SKM-1 (cell line): ENCODE measurements at regions not wholly inside any gene's neighbourhood (a gene's known extent, or its start where the extent isn't known, plus 50 kb on each side); places are given as distances from the start of the nearest gene placed in this dataset.
"Not testable (repeated sequence)": the region's sequence is repeated elsewhere in the genome, so short reads cannot be mapped to it uniquely, and the experiment has no call there.

Experiments
- DNase-seq: peaks from one replicate; lab custom pipeline; 2025; ENCODE audit not compliant: unreplicated experiment; lab: John Stamatoyannopoulos, UW

DNA sequence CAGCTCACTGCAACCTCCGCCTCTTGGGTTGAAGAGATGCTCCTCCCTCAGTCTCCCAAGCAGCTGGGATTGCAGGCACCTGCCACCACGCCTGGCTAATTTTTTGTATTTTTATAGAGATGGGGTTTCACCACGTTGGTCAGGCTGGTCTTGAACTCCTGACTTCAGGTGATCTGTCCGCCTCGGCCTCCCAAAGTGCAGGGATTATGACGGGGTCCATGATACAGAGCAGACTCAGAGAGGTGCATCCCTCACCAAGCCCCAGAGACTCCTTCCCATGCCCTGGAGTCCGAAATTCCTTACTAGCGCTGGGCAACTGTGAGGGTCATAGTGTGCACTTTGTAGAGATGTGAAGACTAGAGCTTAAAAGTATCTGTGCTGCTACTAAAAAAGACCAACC is 99.8 kb upstream of the IRX4 start:
- not testable (repeated sequence) for DNase-seq

DNA sequence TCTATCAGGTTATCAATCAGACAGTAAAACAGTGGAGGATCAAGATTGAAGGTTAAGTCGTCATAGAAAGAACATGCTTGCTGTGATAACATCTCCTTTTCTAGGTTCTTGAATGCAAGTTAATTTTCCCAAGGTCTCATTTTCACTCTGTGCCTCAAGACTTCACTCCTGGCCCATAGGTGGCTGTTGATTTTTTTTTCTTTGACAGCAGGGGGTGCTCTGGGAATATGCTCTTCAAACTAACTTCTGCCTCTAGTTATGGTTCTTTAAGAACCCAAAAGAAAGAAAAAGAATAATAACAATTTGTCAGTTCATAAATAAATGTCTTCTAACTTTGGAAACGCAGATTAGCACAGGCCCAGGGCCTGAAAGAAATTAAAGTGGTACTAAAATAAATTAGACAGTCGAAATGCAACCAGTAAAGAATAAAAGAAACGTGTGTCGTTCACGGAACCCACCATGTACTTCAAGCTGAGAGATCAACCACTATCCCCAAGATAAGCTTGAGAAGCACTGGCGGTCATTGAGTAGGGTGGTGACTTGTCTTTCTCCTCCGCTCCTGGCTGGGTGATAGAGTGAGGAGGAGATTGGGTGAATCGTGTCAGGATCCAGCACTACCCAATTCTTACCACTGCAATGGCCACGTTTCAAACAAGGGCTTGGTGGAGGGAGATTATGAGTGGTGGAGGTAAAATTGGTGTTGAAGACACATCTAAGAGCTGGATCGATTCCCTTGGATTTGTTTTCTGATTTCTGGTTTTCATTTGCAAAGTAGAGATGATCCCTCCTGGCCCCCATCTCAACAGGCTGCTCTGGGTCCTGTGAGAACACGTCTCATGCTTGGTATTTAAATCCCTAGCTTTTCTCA is 93.4 kb upstream of the IRX4 start:
- DNase-seq = no peak

DNA sequence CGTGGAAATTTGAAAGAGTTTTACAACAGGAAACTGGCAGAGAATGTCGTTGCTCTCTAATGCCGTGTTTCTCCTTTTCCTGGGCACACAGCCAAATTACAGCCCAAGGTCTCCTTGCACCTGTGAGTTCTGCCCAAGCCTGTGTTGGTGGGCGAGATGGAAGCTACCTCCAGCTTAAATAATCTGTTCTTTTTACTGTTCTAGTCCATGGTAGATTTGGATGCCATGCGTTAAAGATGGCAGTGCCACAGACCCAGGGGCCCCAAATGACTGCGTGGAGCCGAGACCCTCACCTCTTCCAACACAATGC is 92.6 kb upstream of the IRX4 start:
- DNase-seq = no peak

DNA sequence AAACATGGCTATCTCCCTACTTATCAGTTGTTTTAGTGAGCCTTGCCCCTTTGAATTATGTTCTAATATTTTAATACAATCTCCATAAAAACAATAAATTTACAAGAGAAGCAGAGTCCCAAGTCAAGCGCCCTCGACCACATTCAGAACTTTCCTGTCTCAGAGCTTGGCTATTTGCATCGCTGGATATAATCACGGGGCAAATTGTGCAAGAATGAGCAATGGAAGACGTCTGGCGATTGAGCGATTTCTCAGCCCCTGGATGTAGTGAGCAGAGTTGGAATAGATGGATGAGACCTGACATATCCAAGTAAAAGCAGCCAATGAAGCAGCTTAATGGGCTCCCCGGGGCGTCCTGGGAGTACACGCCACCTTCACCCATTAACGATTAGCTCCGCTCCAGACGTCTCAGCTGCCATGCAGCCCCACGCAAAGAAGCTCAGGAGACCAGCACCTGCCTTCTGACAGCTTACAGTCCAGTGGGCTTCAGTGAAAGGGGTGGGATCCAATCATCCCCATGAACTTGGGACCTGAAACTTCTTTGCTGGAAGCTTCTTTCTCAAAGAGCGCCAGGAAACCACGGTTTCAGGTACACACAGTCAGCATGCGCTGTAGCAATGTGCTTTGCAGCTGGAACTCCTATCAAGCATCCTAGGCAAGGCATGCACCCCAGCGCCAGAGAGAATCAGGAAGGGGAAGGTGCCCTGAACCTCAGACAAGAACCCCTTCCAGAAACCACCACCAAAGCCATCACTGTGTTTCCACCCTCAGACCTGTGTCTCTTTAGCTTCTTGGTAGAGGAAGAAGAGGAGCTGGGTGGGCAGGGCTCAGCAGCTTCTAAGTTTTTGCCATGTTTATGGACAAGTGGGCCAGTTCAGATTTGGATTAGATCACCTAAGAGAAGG is 92.0 kb upstream of the IRX4 start:
- no peak for DNase-seq

DNA sequence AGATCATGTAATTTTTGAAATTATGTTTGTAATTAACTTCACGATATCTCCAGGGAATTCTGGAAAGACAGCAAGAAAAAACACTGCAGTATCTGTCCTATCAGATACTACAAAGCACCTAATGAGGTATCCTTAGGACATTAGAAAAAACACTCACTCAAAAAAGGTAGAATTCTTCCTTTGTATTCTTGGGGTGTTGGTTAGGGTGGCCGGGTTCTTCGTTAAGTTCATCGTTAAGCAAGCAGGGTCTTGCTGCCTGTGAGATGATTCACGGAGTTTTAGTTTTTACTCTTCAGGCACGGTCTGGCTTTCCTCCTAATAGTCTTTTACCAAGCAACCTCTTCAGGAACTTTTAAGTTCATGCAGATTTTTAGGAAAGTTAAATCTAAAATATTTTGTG is 91.4 kb upstream of the IRX4 start:
- DNase-seq = no peak

DNA sequence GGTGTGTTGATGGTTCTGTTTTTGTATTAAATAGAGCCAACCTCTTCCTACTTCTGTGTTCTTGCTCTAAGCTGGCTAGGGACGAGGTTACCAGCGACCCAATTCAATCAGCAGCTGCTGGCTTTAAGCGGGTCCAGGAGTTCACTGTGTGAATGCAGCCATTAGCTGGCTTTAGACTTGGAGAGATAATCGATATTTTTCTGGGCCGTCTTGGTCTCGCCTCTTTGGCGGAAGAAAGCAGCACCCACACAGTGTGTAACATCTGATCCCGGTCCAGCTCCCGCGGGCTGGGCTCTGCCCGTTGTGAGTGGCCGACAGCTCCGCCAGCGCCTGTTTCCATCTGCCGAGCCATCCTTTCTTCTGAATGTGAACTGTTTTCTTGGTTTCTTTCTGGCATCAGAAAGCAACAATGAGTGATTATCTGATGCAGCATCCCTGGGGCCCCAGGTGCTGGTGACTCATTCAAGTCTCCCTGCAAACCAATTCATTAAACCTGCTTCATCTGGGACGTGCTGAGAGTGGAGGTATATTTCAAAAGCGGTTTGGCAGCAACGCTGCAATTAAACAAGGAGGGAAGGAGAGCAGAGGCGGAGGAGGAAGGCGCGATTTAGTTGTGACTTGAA is 90.8 kb upstream of the IRX4 start:
- no peak for DNase-seq

DNA sequence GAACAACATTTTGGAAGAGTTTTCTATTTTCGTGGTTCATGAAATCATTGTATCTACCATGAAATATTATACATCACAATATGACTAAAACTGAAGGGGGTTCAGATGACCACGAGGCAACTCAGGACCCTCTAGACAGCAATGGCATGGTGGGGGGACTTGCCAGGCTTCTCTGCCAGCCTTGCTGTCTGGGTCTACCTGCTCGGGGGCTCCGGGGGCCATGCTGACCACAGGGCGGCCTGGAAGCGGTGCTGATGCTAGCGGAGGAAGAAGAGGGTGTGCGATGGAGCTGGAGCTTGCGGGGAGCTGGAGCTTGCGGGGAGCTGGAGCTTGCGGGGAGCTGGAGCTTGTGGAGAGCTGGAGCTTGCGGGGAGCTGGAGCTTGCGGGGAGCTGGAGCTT is 89.2 kb upstream of the IRX4 start:
- no peak for DNase-seq

DNA sequence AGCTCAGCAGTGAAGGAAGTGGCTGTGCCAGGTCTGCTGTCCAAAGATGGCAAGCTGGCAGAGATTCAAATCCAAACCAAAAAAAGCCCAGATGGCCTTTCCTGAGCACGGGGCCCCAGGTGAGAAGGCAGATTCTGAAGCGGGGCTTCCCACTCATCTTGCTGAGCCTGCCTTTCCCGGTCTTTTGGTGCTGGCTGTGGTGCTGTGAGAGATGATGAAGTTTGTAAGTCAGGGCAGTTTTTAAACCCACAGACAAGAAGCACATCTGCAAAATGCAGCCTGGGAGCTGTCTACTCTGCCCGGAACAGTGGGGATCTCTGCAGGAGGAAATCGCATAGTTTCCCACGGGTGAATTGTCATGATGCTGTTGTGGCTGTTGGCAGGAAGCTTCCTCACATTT is 85.0 kb upstream of the IRX4 start:
- DNase-seq = no peak

DNA sequence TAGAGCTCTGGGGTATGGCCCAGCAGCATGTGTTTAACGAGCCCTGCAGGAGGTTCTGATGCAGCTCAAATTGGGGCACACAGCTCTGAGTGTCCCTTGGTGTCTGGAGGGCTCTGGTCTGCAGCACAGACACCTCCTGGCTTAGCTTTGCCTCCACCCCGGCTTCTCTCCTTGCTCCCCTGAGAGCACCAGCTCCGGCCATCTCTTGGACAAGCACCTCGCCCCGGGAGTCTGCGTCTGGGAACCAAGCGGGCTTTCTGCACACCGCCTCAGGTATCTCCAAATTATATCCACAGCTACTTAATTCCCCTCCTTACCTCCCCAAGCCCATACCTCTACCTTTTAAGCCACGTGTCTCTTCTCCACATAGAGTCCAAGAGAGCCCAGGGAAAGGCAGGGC is 83.7 kb upstream of the IRX4 start:
- DNase-seq = no peak

DNA sequence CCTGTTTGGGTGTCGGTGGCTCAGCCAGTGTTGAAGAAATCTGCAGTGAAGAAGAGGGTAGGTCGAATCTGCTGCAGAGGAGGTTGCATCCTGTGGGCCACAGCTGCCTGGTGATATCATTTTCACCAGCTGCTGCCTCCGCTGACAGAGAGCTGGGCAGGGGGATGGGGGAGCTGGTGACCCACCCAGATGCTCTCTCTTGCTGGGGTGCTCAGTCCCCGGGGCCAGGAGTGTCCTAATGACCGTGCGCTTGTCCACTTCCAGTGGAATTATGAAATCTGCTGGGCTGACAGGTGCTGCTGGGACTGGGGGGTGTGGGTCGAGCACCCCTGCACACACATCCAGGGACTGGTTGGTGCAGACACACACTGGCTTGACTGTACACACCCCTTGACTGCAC is 83.2 kb upstream of the IRX4 start:
- no peak for DNase-seq

DNA sequence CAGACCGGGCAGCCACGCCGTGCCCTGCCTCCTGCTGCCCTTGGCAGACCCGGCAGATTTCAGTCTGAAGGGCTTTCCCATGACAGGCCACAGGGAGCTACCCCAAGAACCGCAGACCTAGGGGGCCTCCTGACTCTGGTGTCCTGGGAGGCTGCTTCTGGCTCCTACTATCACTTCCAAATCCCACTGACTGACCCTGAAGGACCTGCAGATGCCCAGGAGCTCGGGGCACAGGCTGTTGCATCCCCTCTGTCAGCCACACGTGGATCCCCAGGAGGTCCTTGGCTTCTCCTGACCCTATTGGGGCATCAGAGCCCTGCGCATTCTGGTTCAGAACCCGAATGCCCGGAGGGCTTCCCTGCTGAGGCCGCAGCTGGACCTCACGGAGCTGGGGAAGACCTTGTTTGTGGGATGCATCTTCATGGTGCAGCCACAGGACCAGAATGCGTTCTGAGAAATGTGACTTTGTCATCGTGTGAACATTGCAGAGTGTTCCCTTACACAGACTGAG is 81.3 kb upstream of the IRX4 start:
- no peak for DNase-seq

DNA sequence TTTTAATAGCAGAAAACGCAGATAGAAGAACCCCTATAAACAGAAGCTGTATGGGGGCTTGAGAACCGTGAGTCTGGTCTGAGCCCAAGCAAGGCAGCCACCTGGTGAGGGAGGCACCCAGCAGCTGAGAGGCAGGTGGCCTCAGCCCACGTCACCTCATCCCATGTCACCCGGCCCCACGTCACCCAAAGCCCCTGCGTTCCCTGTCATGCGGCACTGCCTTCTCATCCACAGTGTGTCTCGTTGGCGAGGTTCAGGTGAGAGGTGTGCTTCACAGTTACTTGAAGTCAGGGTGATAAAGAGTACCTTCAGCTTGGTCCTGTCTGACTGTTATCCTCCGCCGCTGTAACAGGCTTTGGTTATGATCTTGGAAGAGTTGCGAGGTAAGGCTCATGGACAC is 80.6 kb upstream of the IRX4 start:
- DNase-seq = no peak

DNA sequence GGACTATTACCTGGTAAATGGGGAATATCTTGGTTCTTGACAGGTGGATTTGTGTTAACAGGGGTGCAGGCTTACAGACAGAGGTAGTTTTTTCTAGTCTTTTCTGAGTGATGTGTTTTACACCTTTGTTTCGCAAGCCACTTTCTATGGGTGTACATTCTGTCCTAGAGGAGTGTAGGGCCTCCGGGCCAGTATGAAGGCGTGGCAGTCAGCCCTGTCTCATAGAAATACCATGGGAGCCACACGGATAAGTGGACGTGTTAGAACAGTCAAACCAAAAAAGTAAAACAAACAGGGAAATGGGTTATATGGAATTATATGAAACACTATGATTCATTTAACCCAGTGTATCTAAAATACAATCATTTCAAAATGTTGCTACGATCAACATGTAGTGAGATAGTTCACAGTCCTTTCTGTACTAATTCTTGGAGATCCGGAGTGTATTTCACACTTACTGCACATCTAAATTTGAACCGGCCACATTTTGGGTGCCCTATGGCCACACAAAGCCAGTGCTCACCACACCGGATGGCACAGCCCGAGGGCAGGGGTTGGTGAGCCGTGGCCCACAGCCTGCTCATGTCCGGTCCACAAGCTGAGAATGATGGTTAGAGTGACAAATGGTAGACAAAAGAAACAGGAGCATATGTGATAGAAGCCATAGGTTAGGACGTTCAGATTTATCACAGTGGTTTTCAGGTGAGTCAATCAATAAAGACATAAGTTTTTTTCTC is 80.1 kb upstream of the IRX4 start:
- DNase-seq = no peak

DNA sequence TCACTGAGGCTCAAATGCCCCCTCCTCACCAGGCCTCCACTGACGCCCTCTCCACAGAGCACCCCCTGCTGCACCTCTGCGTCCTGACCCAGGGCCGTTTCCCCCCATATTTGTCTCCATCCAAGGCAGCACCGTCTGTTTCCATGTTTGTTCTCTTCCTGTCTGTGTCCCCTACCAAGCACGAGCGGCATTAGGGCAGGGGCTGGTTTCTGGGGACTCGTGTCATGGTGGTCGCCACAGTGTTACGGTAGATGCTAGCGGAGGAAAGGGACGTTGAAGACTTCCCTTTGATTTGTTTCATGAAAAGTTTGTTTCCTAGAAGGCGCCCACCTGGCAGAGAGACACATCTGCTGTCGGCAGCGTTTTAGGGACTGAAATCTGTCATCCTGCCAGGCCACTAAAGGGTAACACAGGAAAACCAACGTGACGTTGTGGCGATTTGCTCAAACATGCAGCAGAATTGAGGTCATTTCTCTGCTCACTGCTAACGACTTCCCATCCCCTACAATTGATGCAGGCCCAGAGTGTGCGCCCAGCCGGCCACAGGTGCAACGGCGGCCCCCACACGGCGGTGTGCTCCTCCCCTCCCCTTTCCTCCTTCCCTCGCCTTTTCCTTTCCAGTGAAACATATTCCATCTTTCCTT is 79.3 kb upstream of the IRX4 start:
- no peak for DNase-seq

DNA sequence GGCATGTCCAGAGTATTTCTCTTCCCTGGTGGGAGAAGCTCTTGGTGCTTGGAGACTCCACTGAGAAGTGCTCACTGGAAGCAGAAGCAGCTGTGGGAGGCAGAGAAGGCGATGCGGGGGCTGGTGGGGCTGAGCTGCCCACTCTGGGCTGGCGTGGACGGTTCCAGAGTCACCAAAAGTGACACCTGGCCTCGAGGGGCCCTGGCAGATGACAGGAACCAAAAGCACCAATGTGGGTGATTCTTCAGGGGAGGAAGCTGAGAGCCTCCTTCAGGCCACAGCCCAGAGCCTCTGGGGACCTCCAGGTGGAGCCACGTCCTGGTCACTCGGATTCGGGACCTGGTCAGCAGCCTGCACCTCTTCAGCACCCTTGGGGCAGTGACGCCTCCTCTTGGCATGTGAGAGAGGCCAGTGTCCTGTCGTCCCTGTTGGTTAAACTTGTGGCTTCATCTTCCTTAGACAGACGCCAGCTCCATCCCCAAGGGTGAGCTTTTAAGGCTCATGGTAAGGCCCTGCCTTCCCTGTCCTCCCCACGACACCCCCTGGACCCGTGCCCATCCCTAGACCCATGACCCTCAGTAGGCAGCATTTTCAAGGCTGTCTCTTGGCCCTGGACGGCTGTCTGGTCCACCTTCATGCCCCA is 78.7 kb upstream of the IRX4 start:
- DNase-seq = no peak

DNA sequence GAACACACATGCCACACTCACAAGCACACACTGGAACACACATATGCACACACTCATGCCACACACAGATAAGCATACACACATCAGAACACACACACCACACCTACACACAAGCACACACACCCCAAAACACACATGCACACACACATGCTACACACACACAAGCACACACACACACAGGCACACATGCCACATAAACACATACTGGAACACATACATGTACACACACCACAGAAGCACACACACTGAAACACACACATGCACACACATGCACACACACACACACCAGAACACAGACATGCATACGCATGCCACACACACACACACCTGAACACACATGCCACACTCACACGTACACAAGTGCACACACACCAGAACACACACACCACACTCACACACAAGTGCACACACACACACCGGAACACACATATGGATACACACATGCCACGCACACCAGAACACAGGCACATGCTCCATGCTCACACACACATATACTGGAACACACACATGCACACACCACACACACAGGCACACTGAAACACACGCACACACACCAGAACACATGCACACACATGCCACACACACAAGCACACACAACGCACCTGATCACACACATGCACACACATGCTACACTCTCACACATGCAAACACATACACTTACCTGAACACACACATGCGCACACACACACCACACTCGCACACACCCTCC is 78.0 kb upstream of the IRX4 start:
- no peak for DNase-seq

DNA sequence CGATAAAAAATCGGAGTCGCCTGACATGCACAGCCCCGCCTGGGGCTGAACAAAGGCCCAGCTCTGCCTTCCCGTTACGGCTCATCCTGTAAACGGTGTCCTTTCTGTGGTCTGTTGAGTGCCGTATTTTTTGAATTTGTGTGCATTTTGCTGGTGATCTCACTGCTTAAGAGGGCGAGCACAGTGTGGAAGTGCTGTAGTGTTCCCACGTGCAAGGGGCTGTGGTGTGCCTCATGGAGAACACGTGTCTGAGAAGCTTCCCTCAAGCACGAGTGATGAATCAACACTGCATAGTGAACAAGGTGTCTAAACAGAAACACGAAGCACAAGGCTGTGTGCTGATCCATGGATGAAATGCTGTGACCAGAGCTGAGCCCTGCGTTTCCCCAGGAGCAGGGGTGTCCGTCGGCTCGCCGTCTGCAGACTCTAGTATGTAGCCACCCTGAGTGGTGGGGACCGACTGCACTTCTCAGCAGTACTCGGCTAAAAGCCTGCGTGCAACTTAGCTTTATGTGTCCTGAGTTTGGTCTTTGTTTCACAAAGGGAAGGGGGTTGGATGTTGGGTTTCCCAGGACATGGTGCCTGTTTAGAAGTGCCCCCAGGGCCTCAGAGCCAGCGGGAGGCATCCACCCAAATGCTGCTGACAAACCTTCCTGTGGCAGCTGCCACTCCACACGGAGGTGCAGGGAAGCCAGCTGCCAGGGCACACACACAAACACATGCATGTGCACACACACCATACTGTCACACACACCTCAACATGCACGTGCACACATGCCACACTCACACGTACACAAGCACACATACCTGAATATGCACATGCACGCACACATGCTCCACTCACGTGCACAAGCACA is 77.2 kb upstream of the IRX4 start:
- no peak for DNase-seq

DNA sequence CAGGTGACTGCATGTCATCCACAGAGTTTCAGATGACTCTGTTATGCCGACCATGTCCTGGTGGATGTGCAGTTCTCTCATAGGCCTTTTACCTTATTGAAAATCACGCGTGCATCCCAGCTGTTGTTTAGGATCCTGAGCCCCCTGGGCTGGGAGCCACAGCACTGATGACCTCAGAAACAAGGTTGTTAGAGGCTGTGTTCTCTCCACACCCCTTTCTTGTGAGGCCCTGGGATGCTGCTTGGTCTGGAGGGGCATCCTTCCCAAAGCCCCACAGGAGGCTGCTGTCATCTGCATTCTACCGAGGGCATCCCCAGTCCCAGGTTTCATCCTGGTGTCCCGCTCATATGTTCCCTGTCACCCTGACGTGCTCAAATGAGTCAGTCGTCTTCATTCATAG is 76.5 kb upstream of the IRX4 start:
- DNase-seq = no peak
